B cell (primary cell): ENCODE measurements at regions not wholly inside any gene's neighbourhood (a gene's known extent, or its start where the extent isn't known, plus 50 kb on each side); places are given as distances from the start of the nearest gene placed in this dataset.

ENCODE experiments used
- ATAC-seq: fragments of 200-7000 bp; cut with Tn5 transposase; one replicate; pipeline ENCODE4 v1.10.0; 2021; ENCODE audit warnings: low read depth, mild to moderate bottlenecking, moderate number of reproducible peaks, moderate library complexity
- CTCF ChIA-PET: fragments of 350-600 bp; sonication (Branson Sonifier 250); formaldehyde crosslinking; loops from one replicate; lab custom pipeline; 2021; ENCODE audit warnings: antibody characterized with exemption, inconsistent platforms; lab: Charles Lee
- POLR2A ChIA-PET: fragments of 350-600 bp; sonication (Branson Sonifier 250); formaldehyde crosslinking; loops from one replicate; lab custom pipeline; 2021; ENCODE audit warnings: antibody characterized with exemption; lab: Charles Lee
- DNase-seq: peaks from one replicate; pipeline ENCODE4 v3.0.0; 2013
- H2AFZ ChIP-seq: 2 replicates; pipeline ENCODE4 v1.6.1; 2012; ENCODE audit warnings: mild to moderate bottlenecking, low read depth, low read length; ENCODE audit not compliant: insufficient read depth, poor library complexity, severe bottlenecking
- H3K27ac ChIP-seq, 2 donors: 1 replicate in 1 of 2; 2 replicates in 1 of 2; pipeline ENCODE4 v1.5.1; 2012 to 2013; ENCODE audit warnings: low read length in 2 of 2, mild to moderate bottlenecking in 2 of 2, moderate library complexity in 1 of 2
- H3K27me3 ChIP-seq, 4 experiments: fragments of 200-600 bp in 1 of 4; sonication (generic) in 1 of 4; replicated peaks in 1 of 4; 1 replicate in 2 of 4; 2 replicates in 2 of 4; pipeline versions ENCODE4 v1.6.1 to v1.7.0; 2013 to 2016; ENCODE audit warnings: low read length in 3 of 4, mild to moderate bottlenecking in 2 of 4, mixed read lengths in 1 of 4, moderate library complexity in 1 of 4; ENCODE audit not compliant: insufficient read depth in 4 of 4, control insufficient read depth in 3 of 4; ENCODE audit errors: control extremely low read depth in 1 of 4
- H3K36me3 ChIP-seq, 2 experiments: replicated peaks in 1 of 2; 1 replicate in 1 of 2; 2 replicates in 1 of 2; pipeline versions ENCODE4 v1.6.1 to v1.7.1; 2013; ENCODE audit warnings: low read length in 1 of 2; ENCODE audit not compliant: insufficient read depth in 2 of 2, control insufficient read depth in 1 of 2; ENCODE audit errors: control extremely low read depth in 1 of 2, extremely low read depth in 1 of 2
- H3K4me1 ChIP-seq, 2 donors: fragments of 200-600 bp in 1 of 2; sonication (generic) in 1 of 2; 1 replicate in 1 of 2; 2 replicates in 1 of 2; pipeline versions ENCODE4 v1.5.1 to v1.6.1; 2013 to 2017; ENCODE audit warnings: low read length in 2 of 2; ENCODE audit not compliant: control insufficient read depth in 2 of 2, insufficient read depth in 2 of 2
- H3K4me2 ChIP-seq: replicated peaks from 2 replicates; pipeline ENCODE3; 2012; ENCODE audit warnings: mild to moderate bottlenecking, low read depth, low read length; ENCODE audit not compliant: poor library complexity, severe bottlenecking
- H3K4me3 ChIP-seq, 5 experiments: fragments of 200-600 bp in 1 of 5; sonication (generic) in 1 of 5; 1 replicate in 3 of 5; 2 replicates in 2 of 5; pipeline versions ENCODE4 v1.5.1 to v1.7.0; 2011 to 2016; ENCODE audit warnings: low read length in 4 of 5, mild to moderate bottlenecking in 4 of 5, low read depth in 2 of 5, control low read depth in 1 of 5, moderate library complexity in 1 of 5; ENCODE audit not compliant: insufficient read depth in 1 of 5; ENCODE audit errors: control extremely low read depth in 1 of 5, extremely low read depth in 1 of 5
- H3K79me2 ChIP-seq: fragments of 200-600 bp; sonication (generic); one replicate; pipeline ENCODE4 v1.6.0; 2016; ENCODE audit warnings: low read length; ENCODE audit not compliant: control insufficient read depth, insufficient read depth
- H3K9ac ChIP-seq: fragments of 200-600 bp; sonication (generic); 2 replicates; pipeline ENCODE4 v1.6.1; 2017; ENCODE audit warnings: mild to moderate bottlenecking, low read length, moderate library complexity
- H3K9me3 ChIP-seq, 3 donors: one replicate each; pipeline versions ENCODE4 v1.6.1 to v1.7.1; 2013; ENCODE audit warnings: low read length in 2 of 3; ENCODE audit not compliant: control insufficient read depth in 2 of 3, insufficient read depth in 1 of 3; ENCODE audit errors: control extremely low read depth in 1 of 3
- H4K20me1 ChIP-seq: 2 replicates; pipeline ENCODE4 v1.6.0; 2012; ENCODE audit warnings: mild to moderate bottlenecking, low read length; ENCODE audit not compliant: insufficient read depth, control insufficient read depth, poor library complexity, severe bottlenecking
- H3K27ac Mint-ChIP-seq: one replicate; pipeline ENCODE4 v1.8.0; 2021; ENCODE audit warnings: mixed read lengths
- H3K27me3 Mint-ChIP-seq: one replicate; pipeline ENCODE4 v1.8.0; 2021; ENCODE audit warnings: mixed read lengths
- H3K4me1 Mint-ChIP-seq: one replicate; pipeline ENCODE4 v1.8.0; 2021; ENCODE audit warnings: mixed read lengths
- H3K4me3 Mint-ChIP-seq: one replicate; pipeline ENCODE4 v1.8.0; 2021; ENCODE audit warnings: mixed read lengths
- H3K9me3 Mint-ChIP-seq: one replicate; pipeline ENCODE4 v1.8.0; 2022; ENCODE audit warnings: mixed read lengths; ENCODE audit not compliant: insufficient read depth
- CTCF ChIP-seq: fragments of 200-600 bp; IDR thresholded peaks from one replicate; pipeline ENCODE4 v1.8.0; 2022; ENCODE audit warnings: antibody characterized with exemption, mild to moderate bottlenecking
- EZH2 ChIP-seq: IDR thresholded peaks from 2 replicates; pipeline ENCODE4 v1.6.1; 2012; ENCODE audit warnings: borderline replicate concordance, low read depth, mild to moderate bottlenecking, moderate library complexity, low read length; ENCODE audit not compliant: insufficient read depth, poor library complexity, severe bottlenecking
- WGBS: methylation state at CpG from one replicate; pipeline ENCODE4 v1.1.5; 2013; ENCODE audit warnings: missing lambda C conversion rate; ENCODE audit not compliant: insufficient coverage; 5-methylcytosine and 5-hydroxymethylcytosine counted together
- intact Hi-C: fragments of 100-400 bp; cut with micrococcal nuclease; formaldehyde crosslinking; loops from one replicate; pipeline ENCODE4 v1.10.0; 2022

DNA sequence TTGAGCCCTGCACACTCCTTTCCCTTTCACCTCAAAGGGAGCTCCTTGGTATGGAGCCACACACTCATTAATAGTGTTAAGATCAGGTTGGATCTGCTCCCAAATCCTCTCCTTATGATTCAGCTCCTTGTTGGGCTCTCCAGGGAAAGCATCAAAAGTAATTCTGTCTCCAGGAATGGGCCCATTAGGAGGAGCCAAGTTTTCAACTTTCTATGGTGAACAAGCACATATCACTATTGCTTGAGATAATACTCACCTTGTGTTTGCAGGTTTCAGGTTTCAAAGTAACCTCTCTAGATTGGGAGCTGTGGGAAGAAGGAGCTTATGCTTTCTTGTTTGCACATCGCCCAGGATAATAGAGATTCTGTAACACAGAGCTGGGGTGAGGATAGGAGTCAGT lies 164.8 kb downstream of the TNFSF18 start:
- Mint-ChIP-seq H3K4me3 (no peak overlapping the region), H3K9me3 (no peaks in the 10 kb centered on the region), H3K27me3 (peaks cover 8% of the 10 kb centered on the region), H3K4me1 (peaks cover 15% of the 10 kb centered on the region), H3K27ac (no peak overlapping the region)
- Histone ChIP-seq H3K27ac (no peak overlapping the region), H3K79me2 (no peaks in the 10 kb centered on the region), H3K9ac (no peak overlapping the region), H4K20me1 (no peaks in the 10 kb centered on the region), H3K36me3 (no peaks in the 10 kb centered on the region), H3K27me3 (peaks cover 0 to 6% (median 3%) of the 10 kb centered on the region in 4 experiments), H3K4me3 (no peak overlapping the region), H3K9me3 (no peaks in the 10 kb centered on the region), H3K4me1 (peaks cover 13 to 14% of the 10 kb centered on the region in 2 donors), H2AFZ (no peak overlapping the region), H3K4me2 (no peak overlapping the region)
- TF ChIP-seq CTCF, result no peak
- TF ChIP-seq EZH2, result no peak
- no CpG with 5 or more reads among the region's 1 CpG for WGBS
- POLR2A ChIA-PET, result no interaction called here
- no peak for DNase-seq
- no peak for ATAC-seq
- CTCF ChIA-PET, result no interaction called here
- intact Hi-C loops, result no loop called here

DNA sequence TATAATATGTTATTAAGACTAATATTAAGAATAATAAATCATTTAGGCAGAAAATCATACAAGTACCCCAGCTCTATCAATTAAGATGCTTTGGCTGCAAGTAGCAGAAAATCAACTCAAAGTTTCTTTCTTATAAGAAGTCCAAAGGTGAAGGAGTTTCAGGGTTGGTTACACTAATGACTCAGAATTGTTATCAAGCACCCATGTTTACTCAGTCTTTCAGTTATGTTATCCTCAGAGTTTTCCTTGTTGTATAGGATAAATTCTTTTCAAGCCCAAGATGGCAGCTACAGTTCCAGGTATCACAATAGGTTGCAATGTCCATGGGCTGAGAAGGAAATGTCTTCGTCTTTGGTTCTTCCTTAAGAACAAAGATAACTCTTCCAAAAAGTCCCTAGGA lies 163.6 kb downstream of the TNFSF18 start:
- no peaks in the 10 kb centered on the region for H3K9me3 Mint-ChIP-seq
- CTCF ChIA-PET, result interaction anchor here (1.5 kb wide), 1 partner anchor 314 kb away, joined by 3 read pairs; no protein-coding TSS in a partner anchor
- Histone ChIP-seq H3K9me3 (no peaks in the 10 kb centered on the region), H3K27ac (no peak overlapping the region), H3K36me3 (no peaks in the 10 kb centered on the region), H3K4me2 (no peak overlapping the region), H3K27me3 (peaks cover 0 to 6% (median 3%) of the 10 kb centered on the region in 4 experiments), H3K4me3 (no peak overlapping the region), H3K79me2 (no peaks in the 10 kb centered on the region), H2AFZ (no peak overlapping the region), H3K9ac (no peak overlapping the region), H3K4me1 (peaks cover 13 to 14% of the 10 kb centered on the region in 2 donors), H4K20me1 (no peaks in the 10 kb centered on the region)
- POLR2A ChIA-PET, result no interaction called here
- WGBS, result no CpG with 5 or more reads among the region's 1 CpG
- TF ChIP-seq CTCF (no peak), EZH2 (no peak)
- intact Hi-C loops, result no loop called here
- no peak for ATAC-seq
- peaks cover 3% of the 10 kb centered on the region for H3K27me3 Mint-ChIP-seq
- peaks cover 15% of the 10 kb centered on the region for H3K4me1 Mint-ChIP-seq
- H3K4me3 Mint-ChIP-seq, result no peak overlapping the region
- DNase-seq, result no peak
- no peak overlapping the region for H3K27ac Mint-ChIP-seq
